GM18517 (cell line): ENCODE measurements at regions not wholly inside any gene's neighbourhood (a gene's known extent, or its start where the extent isn't known, plus 50 kb on each side); places are given as distances from the start of the nearest gene placed in this dataset.

Source experiments
- ATAC-seq: cut with Tn5 transposase; IDR thresholded peaks from one replicate; pipeline ENCODE4 v1.9.1; 2021; ENCODE audit warnings: mild to moderate bottlenecking, moderate library complexity; ENCODE audit not compliant: unreplicated experiment

DNA sequence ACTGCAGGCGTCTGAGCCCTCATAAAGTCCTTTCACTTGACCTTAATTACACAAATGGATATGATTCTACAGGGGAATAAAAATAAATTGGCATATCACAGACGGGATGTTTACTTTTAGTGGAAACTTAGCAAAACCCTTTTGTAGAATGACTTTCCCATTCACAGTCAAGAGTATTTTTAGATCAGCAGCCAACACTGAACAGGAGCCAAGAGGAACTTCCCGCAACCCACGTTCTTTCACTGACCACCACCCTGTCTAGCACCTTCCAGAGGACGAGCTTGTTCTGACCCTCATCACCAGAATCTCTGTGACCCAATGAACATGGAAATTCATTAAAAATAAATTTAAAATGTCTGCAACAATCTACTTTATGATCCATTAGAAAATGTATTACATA is 119.0 kb upstream of the SNTG2 start:
- ATAC-seq = no peak

DNA sequence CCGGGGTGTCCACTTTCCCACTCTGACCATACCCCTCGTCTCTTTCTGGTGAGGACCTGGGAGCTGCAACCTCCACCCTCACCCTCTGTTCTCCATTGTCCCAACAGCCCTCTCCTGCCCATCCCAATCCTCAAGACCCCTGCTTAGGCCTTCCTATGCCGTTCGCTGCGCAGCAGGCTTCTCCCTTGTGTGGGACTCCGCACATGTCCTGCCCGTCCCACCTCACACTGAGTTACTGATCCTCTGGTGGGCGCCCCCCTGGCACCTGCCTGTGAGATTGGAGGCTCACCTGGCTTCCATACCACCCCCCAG is 119.5 kb upstream of the SNTG2 start:
- ATAC-seq = no peak

DNA sequence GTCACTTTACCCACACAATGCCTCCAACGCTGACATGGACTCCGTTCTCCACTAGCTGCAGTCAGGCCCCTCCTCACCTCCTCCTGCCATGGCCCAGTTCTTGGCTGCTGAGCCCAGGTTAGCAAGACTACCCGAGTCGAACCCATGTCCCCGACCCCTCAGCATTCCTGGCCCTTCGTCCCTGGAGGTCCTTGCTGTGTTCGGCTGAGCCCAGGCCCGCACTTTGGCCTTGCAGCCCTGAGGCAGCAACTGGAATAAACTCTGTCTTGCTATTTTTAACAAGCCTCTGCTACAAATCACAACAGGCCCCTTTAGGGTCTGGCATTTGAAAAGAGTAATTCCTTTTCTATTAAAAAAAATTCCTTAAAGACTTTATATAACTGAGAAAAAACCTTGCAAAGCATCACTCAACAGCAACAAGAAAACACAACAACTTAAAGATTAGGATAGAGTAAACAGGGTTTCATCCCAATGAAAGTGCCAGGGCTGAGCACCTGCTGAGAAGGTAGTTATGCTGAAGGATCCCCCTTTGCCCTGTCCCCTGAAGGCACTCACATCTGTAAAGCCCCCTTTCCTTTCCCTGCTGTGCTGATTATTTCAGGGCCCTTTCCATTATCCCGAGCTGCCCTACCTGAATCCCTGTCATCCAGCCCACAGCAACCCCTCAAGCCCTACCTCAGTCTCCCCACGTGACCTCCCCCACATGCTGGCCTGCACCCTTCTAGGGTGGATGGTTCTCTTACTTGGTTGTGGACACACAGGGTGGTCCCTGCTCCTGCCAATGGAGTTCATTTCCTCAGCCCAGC is 120.0 kb upstream of the SNTG2 start:
- ATAC-seq = no peak

DNA sequence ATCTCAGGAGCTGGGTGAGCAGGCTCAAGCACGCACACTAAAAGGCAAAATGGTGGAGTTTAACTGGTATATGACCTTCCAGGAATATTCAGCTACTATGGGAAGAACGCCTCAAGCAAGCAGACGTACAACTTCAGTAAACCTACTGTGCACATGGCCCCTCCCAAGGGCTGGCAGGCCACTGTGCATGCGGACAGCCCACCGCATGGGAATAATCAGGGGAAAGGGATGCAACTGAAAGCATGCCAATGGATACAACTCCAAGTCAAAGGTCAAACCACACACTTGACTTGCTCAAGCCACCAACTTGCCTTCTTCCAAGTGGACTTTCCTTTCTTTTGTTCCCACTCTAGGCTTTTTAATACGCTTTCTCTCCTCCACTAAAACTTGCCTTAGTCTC is 121.6 kb upstream of the SNTG2 start:
- no peak for ATAC-seq

DNA sequence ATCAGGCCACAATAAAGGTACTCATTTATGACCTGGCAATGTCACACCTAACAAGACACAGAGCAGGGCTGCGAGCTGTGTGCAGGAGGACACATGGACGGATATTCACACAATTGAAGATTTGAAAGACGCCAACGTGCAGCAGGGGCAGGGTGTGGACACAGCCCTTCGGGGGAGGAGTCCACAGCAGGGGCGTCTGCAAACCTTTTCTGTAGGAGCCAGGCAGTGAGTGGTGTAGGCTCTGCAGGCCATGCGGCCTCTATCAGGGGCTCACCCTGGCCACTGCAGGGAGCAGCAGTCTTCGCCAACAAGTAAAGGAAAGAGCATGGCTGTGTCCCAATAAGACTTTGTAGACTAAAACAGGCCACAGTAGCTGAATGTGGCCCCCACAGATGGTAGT is 125.7 kb upstream of the SNTG2 start:
- ATAC-seq = no peak

GRCh38 chr2:824524-824923 is 126.1 kb upstream of the SNTG2 start:
- no peak for ATAC-seq

DNA sequence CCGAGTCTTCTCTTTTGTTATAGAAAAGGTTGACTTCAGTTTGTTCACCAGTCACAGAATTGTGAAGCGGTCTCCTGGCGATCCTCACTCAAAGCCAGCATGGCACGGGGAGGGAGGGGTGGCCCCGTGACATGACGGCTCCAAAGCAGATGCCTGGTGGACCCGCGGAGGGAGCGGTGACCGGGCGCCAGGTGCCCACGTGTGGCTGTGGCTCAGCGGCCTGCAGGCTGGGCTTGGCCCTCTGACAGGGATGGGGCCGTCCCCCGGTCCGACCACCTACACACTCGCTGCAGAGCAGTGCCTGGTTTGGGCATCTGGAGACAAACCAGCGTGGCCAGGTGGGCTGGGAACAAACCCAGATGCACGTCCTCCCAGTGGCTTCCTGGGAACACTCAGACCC is 129.1 kb upstream of the SNTG2 start:
- no peak for ATAC-seq

- ATAC-seq = no peak
Measured at GRCh38 chr2:819601-820000, 131.0 kb upstream of the SNTG2 start.

DNA sequence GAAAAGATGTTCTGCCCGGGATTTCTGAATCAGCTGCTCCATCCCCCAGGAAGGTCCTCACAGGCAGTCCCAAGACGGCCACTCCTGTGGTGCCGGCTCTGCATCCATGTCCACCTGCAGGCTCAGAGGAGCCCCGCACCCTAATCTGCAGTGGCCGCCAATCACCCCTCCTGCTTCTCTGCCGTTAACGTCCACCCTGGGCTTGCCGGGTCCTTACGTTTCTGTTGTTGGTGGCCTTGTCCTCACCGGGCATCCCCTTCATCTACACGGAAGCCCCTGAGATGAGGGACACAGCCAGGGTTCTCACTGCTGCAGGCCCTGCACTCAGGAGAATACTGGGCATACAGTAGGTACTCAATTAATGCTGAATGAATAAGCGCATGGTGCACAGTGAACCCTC is 131.5 kb upstream of the SNTG2 start:
- no peak for ATAC-seq

DNA sequence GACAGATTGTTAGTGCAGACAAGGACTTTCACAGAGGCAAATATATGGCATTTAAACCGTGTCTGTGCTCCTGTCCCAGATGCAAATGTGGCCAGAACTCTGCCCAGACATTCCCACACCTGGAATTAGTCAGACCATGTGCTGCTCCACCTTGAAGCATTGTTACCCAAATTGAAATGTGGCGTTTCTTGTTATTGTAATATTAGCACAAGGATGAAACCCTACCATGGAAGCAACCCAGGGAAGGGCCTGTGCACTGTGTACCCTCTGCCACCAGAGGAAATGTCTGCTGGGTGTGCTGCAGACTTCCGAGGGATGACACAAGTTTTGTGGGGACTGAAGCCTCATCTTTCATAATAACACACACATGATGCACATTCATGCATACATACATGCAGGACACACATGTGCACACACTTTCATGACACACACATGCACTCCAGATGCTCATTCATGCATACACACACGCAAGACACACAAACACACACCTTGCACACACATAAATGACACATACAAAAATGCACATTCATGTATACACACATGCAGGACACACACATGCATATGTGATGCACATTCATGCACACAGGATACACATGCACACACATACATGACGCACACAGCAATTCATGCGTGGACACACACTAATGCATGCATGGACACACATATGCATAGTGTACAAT is 133.2 kb upstream of the SNTG2 start:
- no peak for ATAC-seq

DNA sequence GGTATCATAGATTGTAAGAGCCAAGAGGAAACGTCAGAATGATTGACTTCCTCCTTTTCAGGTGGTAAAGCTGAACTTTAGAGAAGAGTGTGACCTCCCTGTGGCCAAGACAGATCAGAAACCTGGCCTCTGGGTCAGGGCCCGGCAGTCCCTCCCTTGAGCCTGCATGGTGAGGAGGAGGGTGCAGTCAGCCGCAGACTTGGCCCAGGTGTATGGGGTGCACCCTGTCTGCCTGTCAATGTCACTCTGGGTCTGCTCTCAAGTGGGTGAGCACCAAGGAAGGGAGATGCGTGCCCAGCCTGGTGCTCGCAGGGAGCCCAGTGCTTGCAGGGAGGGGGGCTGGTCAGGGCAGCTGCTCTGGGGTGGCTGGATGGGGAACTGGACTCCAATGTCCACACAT is 134.4 kb upstream of the SNTG2 start:
- ATAC-seq = no peak

DNA sequence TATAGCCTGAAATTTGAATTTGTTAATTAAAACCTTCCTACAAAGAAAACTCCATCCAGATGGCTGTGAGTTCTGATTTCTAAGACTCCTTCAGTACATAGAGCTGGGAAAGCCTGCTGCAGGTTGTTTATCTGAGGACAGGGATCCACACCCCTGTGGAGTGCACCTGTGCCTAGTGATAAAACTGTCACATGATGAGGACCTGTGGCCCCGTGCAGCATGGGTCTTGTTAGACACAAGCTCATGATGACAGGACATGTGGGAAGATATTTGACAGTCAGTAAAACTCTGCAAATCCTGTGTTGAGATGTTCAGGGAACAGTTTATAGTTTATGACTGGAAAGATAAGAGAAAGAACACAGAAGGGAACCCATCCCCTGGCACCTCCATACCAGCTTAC is 133.2 kb upstream of the TMEM18 start:
- no peak for ATAC-seq

DNA sequence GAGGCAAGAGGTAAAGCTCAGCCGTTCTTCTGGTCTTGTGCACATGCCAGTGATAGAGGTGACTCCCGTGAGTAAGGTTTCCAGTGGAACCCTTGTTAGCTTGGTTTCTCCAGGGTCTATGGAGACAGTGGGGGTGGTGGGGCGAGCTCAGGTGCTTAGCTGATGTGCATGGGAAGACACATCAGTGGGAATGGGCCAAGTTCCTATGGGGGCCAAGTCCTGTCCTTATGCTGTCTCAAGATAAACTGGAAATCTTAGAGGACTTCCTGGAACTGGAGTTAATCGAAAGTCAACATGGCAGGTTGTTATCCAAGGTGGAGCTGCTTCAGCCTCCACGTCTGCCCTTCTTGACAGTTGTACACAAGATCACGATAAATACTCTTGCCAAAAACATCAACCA is 130.1 kb upstream of the TMEM18 start:
- no peak for ATAC-seq

DNA sequence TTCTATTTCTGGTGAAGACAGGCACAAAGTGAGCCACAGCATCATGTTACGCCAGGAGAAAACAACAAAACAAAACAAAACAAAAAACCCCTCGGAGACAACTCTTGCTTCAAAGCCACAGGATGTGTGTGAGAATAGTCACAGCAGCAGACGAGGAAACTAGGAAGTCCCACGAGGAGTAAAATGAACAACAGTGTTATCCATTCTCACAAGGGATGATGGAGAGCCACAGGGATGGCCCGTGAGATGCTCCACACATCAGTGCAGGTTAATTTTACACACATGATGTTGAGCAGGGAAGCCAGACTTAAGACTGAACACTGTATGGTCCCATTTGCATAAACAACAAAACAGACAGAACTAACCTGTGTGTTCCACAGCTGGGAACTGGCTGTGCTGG is 128.5 kb upstream of the TMEM18 start:
- ATAC-seq = no peak

- no peak for ATAC-seq
Measured at GRCh38 chr2:797993-798392, 120.8 kb upstream of the TMEM18 start.

DNA sequence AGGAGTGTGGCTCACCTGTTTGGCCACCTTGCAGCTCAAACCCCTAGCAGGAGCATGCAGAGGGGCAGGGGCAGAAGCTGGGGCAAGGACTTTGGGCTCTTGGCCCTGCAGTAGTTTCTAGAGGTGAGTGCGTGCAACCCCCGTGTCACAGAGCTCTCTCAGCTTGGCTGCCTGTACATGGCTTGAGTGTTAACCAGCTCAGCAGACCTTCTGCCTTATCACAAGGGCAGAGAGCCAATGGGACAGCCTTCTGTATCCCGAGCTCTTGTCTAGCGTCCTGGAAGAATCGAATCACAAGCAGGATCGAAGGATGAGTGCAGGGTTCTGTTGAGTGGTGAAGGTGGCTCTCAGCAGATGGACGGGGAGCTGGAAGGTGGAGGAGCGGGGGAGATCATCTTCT is 120.3 kb upstream of the TMEM18 start:
- no peak for ATAC-seq

DNA sequence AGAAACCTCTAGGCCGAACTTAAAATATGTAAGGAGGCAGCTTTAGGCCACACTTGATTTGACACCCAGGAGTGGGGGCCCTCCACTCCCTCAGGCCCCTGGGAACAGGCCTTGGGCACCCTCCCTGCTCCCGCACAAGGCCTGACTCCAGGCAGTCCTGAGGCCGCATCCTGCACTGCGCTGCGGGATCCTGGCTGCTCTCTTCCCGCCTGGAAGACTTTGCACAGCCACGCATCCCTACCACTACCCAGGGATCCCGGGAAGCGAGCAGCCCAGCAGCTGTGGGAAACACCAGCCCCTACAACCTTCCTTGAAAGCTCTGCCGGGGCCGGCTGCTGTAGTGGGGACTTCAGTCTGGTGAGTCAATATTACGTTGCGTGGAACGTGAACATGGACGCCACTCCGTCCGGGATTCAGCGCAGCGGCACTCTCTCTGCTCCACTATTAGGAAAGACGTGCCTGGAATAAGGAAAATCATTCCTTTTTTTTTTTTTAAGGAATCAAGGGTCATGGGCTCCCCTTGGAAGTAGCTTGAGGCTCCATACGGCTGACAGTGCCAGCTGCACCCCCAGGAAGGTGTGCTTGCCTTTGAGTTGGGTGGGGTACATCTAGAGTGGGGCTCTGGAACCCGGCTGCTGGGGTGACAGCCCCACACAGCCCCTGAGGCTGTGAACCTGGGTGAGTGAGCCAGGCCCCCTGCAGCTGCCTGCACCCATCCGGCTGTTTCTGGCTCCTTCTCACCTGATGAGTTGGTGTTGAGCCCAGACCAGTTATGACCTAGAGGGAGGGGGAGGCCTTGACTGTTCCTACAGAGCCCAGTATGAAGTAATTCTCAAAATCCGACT is 119.2 kb upstream of the TMEM18 start:
- no peak for ATAC-seq

GRCh38 chr2:795531-796041 is 118.4 kb upstream of the TMEM18 start:
- ATAC-seq = no peak

DNA sequence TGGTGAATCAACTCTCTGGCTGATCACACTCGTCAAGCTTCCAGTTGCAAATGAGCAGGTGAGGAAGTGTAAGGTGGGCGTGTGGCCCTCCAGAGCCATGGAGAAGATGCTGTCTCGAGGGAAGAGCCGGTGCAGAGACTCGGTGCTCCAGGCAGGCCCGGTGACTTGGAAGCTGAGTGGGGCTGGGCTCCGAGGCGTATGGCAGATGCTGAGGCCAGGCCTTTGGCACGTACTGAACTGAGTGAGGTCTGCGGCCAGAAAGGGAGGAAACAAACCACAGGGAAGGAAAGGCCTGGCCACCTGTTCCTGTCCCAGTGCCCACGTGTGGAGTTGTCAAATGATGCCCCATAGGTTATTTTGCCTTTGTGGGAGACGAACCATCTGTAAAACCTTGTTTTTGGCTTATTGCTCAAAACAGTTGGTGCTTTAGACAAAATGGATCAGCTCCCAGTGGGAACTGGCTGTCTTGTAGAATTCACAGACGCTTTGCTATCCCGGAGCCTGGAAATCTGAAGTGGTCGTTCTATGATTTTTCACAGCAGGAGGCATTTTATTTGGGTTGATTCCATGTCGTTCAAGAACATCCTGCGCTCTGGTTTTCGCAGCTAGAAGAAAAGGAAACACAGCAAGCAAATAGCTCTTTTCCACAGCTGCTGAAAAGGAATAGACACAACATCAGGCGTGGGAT is 117.5 kb upstream of the TMEM18 start:
- ATAC-seq = no peak

- no peak for ATAC-seq
Measured at GRCh38 chr2:793236-793635, 116.0 kb upstream of the TMEM18 start.

- ATAC-seq = no peak
Measured at GRCh38 chr2:792687-793086, 115.5 kb upstream of the TMEM18 start.
